ENCODE measurements at regions not wholly inside any gene's neighbourhood (a gene's known extent, or its start where the extent isn't known, plus 50 kb on each side); places are given as distances from the start of the nearest gene placed in this dataset.
"Not testable (repeated sequence)": the region's sequence is repeated elsewhere in the genome, so short reads cannot be mapped to it uniquely, and the experiment has no call there.

DNA sequence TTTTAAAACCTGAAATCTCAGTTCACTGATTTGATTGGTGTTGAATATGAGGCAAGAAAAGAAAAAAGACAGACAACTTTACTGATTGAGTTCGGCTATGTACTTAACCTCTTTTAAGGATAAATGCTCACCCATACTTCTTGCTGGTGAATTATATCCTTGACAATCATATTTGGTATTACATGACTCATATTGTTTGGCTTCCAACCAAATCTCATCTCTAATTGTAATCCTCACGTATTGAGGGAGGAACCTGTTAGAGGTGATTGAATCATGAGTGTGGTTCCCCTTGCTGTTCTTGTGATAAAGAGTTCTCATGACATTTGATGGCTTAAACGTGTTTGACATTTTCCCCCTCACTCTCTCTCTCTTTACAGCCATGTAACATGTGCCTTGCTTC, 255.6 kb upstream of the IZUMO3 start:
- TF ChIP-seq, protein P1, sequence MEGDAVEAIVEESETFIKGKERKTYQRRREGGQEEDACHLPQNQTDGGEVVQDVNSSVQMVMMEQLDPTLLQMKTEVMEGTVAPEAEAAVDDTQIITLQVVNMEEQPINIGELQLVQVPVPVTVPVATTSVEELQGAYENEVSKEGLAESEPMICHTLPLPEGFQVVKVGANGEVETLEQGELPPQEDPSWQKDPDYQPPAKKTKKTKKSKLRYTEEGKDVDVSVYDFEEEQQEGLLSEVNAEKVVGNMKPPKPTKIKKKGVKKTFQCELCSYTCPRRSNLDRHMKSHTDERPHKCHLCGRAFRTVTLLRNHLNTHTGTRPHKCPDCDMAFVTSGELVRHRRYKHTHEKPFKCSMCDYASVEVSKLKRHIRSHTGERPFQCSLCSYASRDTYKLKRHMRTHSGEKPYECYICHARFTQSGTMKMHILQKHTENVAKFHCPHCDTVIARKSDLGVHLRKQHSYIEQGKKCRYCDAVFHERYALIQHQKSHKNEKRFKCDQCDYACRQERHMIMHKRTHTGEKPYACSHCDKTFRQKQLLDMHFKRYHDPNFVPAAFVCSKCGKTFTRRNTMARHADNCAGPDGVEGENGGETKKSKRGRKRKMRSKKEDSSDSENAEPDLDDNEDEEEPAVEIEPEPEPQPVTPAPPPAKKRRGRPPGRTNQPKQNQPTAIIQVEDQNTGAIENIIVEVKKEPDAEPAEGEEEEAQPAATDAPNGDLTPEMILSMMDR (IDR thresholded peaks at IDR 0.05; ENCODE audit: insufficient read depth, low read length), result no peak
- no peak overlapping the region for H3K4me3 ChIP-seq (ENCODE audit: low read depth, low read length)
- DNase-seq (ENCODE audit: low read depth), result no peak

- DNase-seq (ENCODE audit: low read depth), result peak; percentile 30
- TF ChIP-seq, protein P1 (IDR thresholded peaks at IDR 0.05; ENCODE audit: insufficient read depth, low read length), result no peak
- no peak overlapping the region for H3K4me3 ChIP-seq (ENCODE audit: low read depth, low read length)
Observed at GRCh38 chr9:24793787-24794186, 248.1 kb upstream of the IZUMO3 start.

- TF ChIP-seq, protein P1 (IDR thresholded peaks at IDR 0.05; ENCODE audit: insufficient read depth, low read length), result no peak
- no peak for DNase-seq (ENCODE audit: low read depth)
- no peak overlapping the region for H3K4me3 ChIP-seq (ENCODE audit: low read depth, low read length)
Observed at GRCh38 chr9:24776226-24776625, 230.5 kb upstream of the IZUMO3 start.

GRCh38 chr9:24774199-24774598, 228.5 kb upstream of the IZUMO3 start:
- DNase-seq (ENCODE audit: low read depth); H3K4me3 ChIP-seq (ENCODE audit: low read depth, low read length): not testable (repeated sequence)

- TF ChIP-seq, protein P1 (IDR thresholded peaks at IDR 0.05; ENCODE audit: insufficient read depth, low read length), result no peak
- no peak for DNase-seq (ENCODE audit: low read depth)
- H3K4me3 ChIP-seq (ENCODE audit: low read depth, low read length), result no peak overlapping the region
Observed at GRCh38 chr9:24766081-24766480, 220.4 kb upstream of the IZUMO3 start.

GRCh38 chr9:24765025-24765756, 219.5 kb upstream of the IZUMO3 start:
- no peak overlapping the region for H3K4me3 ChIP-seq (ENCODE audit: low read depth, low read length)
- TF ChIP-seq, protein P1 (IDR thresholded peaks at IDR 0.05; ENCODE audit: insufficient read depth, low read length), result no peak
- no peak for DNase-seq (ENCODE audit: low read depth)

DNA sequence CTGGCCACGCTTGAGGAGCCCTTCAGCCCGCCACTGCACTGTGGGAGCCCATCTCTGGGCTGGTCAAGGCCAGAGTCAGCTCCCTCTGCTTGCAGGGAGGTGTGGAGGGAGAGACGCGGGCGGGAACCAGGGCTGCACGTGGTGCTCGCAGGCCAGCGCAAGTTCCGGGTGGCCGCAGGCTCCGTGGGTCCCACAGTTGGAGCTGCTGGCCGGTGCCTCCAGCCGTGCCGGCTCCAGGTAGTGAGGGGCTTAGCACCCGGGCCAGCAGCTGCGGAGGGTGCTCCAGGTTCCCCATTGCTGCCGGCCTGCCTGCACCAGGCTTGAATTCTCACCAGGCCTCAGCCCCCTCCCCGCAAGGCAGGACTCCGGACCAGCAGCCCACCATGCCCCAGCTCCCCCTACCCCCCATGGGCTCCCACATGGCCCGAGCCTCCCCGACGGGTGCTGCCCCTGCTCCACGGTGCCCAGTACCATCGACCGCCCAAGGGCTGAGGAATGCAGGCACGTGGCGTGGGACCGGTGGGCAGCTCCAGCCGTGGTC, 192.8 kb upstream of the IZUMO3 start:
- no peak for DNase-seq (ENCODE audit: low read depth)
- TF ChIP-seq, protein P1 (IDR thresholded peaks at IDR 0.05; ENCODE audit: insufficient read depth, low read length), result no peak
- no peak overlapping the region for H3K4me3 ChIP-seq (ENCODE audit: low read depth, low read length)
